ENCODE measurements at regions not wholly inside any gene's neighbourhood (a gene's known extent, or its start where the extent isn't known, plus 50 kb on each side); places are given as distances from the start of the nearest gene placed in this dataset.

DNA sequence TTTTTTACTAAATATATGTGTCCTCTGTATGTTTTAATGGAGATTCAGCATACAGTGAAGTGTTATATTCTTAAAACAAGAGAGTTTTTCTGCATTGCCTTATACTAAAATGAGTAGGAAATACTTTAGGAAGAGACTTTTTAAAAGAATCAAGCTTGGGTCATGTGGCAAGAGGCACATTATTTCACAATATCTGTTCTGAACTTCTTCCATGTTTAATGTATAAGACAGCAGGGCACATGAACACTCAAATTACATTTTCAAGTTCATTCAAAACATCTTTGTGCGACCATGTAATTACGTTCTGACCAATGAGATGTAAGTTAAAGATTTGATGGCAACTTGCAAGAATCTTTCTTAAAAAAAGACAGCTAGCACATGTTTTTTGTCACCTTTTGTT, 1055.9 kb downstream of the NR2F1-AS1 start:
- TF ChIP-seq, protein P1, sequence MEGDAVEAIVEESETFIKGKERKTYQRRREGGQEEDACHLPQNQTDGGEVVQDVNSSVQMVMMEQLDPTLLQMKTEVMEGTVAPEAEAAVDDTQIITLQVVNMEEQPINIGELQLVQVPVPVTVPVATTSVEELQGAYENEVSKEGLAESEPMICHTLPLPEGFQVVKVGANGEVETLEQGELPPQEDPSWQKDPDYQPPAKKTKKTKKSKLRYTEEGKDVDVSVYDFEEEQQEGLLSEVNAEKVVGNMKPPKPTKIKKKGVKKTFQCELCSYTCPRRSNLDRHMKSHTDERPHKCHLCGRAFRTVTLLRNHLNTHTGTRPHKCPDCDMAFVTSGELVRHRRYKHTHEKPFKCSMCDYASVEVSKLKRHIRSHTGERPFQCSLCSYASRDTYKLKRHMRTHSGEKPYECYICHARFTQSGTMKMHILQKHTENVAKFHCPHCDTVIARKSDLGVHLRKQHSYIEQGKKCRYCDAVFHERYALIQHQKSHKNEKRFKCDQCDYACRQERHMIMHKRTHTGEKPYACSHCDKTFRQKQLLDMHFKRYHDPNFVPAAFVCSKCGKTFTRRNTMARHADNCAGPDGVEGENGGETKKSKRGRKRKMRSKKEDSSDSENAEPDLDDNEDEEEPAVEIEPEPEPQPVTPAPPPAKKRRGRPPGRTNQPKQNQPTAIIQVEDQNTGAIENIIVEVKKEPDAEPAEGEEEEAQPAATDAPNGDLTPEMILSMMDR (conservative IDR thresholded peaks at IDR 0.05 in 1 of 2, IDR thresholded peaks at IDR 0.05 in 1 of 2; ENCODE audit: extremely low read depth in 1 of 2, insufficient read depth in 1 of 2, low read depth in 1 of 2, low read length in 2 of 2), result no peak
- TF ChIP-seq EZH2 (IDR thresholded peaks at IDR 0.05; ENCODE audit: borderline replicate concordance, low read length), result no peak
